Loucy (cell line): ENCODE measurements at regions not wholly inside any gene's neighbourhood (a gene's known extent, or its start where the extent isn't known, plus 50 kb on each side); places are given as distances from the start of the nearest gene placed in this dataset.

Experiments
- H2AFZ ChIP-seq: fragments of 200-600 bp; sonication (generic); 2 replicates; pipeline ENCODE4 v1.6.0; 2016; ENCODE audit warnings: antibody characterized with exemption, mild to moderate bottlenecking, low read length, moderate library complexity
- H3F3A ChIP-seq: fragments of 200-600 bp; 2 replicates; pipeline ENCODE4 v1.6.0; 2016; ENCODE audit warnings: antibody characterized with exemption, low read depth, mild to moderate bottlenecking
- H3K27me3 ChIP-seq: fragments of 200-600 bp; sonication (generic); 2 replicates; pipeline ENCODE4 v1.6.1; 2014; ENCODE audit warnings: low read length, mild to moderate bottlenecking; ENCODE audit not compliant: insufficient read depth, poor library complexity, severe bottlenecking
- H3K36me3 ChIP-seq: fragments of 200-600 bp; sonication (generic); 2 replicates; pipeline ENCODE4 v1.6.1; 2016; ENCODE audit warnings: low read length; ENCODE audit not compliant: insufficient read depth
- H3K4me1 ChIP-seq: fragments of 200-600 bp; sonication (generic); 2 replicates; pipeline ENCODE4 v1.5.1; 2014; ENCODE audit warnings: low read length, mild to moderate bottlenecking; ENCODE audit not compliant: insufficient read depth, poor library complexity, severe bottlenecking
- H3K4me2 ChIP-seq: fragments of 200-600 bp; sonication (generic); 2 replicates; pipeline ENCODE4 v1.6.0; 2014; ENCODE audit warnings: antibody characterized with exemption, low read length, low read depth, mild to moderate bottlenecking; ENCODE audit not compliant: poor library complexity, severe bottlenecking
- H3K4me3 ChIP-seq: fragments of 200-600 bp; sonication (generic); 2 replicates; pipeline ENCODE4 v1.5.1; 2014; ENCODE audit warnings: low read length, mild to moderate bottlenecking, mixed read lengths; ENCODE audit not compliant: poor library complexity, severe bottlenecking
- H3K79me2 ChIP-seq: fragments of 200-600 bp; sonication (generic); 2 replicates; pipeline ENCODE4 v1.6.1; 2014; ENCODE audit warnings: low read length; ENCODE audit not compliant: insufficient read depth
- H3K9ac ChIP-seq: fragments of 200-600 bp; sonication (generic); 2 replicates; pipeline ENCODE4 v1.6.0; 2014; ENCODE audit warnings: mild to moderate bottlenecking, low read depth, low read length, moderate library complexity; ENCODE audit not compliant: poor library complexity, severe bottlenecking
- H3K9me2 ChIP-seq: fragments of 200-600 bp; sonication (generic); replicated peaks from 2 replicates; pipeline ENCODE4 v1.6.1; 2016; ENCODE audit warnings: low read depth, low read length, mixed read lengths
- H3K9me3 ChIP-seq: fragments of 200-600 bp; sonication (generic); 2 replicates; pipeline ENCODE4 v1.6.1; 2014; ENCODE audit warnings: mild to moderate bottlenecking, antibody characterized with exemption, low read length, low read depth; ENCODE audit not compliant: insufficient read depth
- H4K20me1 ChIP-seq: fragments of 200-600 bp; sonication (generic); 2 replicates; pipeline ENCODE4 v1.6.0; 2014; ENCODE audit warnings: antibody characterized with exemption, low read length, mild to moderate bottlenecking; ENCODE audit not compliant: insufficient read depth, poor library complexity, severe bottlenecking
- EZH2phosphoT487 ChIP-seq: fragments of 200-600 bp; IDR thresholded peaks from 2 replicates; pipeline ENCODE4 v1.6.1; 2018; ENCODE audit warnings: antibody characterized with exemption, mild to moderate bottlenecking, moderate library complexity, borderline replicate concordance
- TF ChIP-seq, protein P1 (sequence below): fragments of 200-600 bp; sonication (generic); conservative IDR thresholded peaks from 2 replicates; pipeline ENCODE4 v1.5.1; 2014; ENCODE audit warnings: mild to moderate bottlenecking, antibody characterized with exemption, low read length

GRCh38 chr4:79235095-79235494, 90.8 kb downstream of the NAA11 start:
- Histone ChIP-seq H3K9ac (no peak overlapping the region), H3K27me3 (no peaks in the 10 kb centered on the region), H3K9me3 (no peaks in the 10 kb centered on the region), H2AFZ (no peak overlapping the region), H3K4me2 (no peak overlapping the region), H3K4me3 (no peak overlapping the region), H3K79me2 (no peaks in the 10 kb centered on the region), H3K4me1 (no peaks in the 10 kb centered on the region), H4K20me1 (no peaks in the 10 kb centered on the region), H3F3A (no peaks in the 10 kb centered on the region), H3K9me2 (no peaks in the 10 kb centered on the region), H3K36me3 (no peaks in the 10 kb centered on the region)
- TF ChIP-seq, protein P1, sequence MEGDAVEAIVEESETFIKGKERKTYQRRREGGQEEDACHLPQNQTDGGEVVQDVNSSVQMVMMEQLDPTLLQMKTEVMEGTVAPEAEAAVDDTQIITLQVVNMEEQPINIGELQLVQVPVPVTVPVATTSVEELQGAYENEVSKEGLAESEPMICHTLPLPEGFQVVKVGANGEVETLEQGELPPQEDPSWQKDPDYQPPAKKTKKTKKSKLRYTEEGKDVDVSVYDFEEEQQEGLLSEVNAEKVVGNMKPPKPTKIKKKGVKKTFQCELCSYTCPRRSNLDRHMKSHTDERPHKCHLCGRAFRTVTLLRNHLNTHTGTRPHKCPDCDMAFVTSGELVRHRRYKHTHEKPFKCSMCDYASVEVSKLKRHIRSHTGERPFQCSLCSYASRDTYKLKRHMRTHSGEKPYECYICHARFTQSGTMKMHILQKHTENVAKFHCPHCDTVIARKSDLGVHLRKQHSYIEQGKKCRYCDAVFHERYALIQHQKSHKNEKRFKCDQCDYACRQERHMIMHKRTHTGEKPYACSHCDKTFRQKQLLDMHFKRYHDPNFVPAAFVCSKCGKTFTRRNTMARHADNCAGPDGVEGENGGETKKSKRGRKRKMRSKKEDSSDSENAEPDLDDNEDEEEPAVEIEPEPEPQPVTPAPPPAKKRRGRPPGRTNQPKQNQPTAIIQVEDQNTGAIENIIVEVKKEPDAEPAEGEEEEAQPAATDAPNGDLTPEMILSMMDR = no peak
- TF ChIP-seq EZH2phosphoT487 = no peak

DNA sequence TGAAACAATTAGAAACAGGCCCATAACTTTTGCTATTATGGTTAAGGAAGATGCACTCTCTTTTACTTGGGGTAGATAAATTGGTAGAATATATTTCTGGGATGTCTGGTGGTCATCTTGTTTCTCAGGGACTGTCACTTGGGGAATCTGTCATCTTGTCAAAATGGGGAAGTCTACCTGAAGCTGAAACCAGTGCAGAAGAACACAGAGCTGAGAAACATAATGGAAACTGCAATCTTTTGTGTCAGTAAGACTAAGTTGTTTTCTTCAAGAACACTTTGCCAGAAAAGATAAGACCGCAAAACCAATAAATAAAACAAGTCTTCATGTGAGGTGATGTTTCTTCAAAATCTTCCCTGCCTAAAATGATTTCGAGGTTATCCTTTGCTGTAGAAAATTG, 92.0 kb downstream of the NAA11 start:
- TF ChIP-seq EZH2phosphoT487 = no peak
- TF ChIP-seq, protein P1 = no peak
- Histone ChIP-seq H3K4me2 (no peak overlapping the region), H3K4me1 (no peaks in the 10 kb centered on the region)

DNA sequence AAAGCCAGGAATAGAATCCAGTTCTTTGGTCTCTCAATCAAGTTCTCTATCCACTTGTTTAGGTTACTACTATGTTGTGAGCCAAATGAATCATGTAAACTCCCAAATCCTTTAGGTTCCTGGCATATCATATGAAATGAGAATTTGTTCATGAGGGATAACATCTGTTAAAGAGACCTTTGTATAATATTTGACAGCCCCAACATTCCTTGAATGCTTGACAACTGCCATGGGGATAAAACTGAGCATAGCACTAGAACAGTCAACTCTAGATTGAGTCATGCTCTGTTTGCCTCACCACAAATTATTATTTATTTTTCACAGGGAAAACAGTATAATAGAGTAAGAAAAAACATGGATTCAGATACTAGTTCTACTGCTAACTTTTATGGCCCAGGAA, 93.3 kb downstream of the NAA11 start:
- no peaks in the 10 kb centered on the region for H4K20me1 ChIP-seq

More for the DNA sequence above, 92.0 kb downstream of the NAA11 start:
- Histone ChIP-seq H3K4me3 (no peak overlapping the region), H3F3A (no peaks in the 10 kb centered on the region), H3K9me3 (no peaks in the 10 kb centered on the region), H3K36me3 (no peaks in the 10 kb centered on the region), H3K27me3 (no peaks in the 10 kb centered on the region), H4K20me1 (no peaks in the 10 kb centered on the region), H2AFZ (no peak overlapping the region), H3K9me2 (no peaks in the 10 kb centered on the region), H3K9ac (no peak overlapping the region), H3K79me2 (no peaks in the 10 kb centered on the region)

More for the DNA sequence above, 93.3 kb downstream of the NAA11 start:
- Histone ChIP-seq H3K9me2 (no peaks in the 10 kb centered on the region), H3F3A (no peaks in the 10 kb centered on the region), H3K9me3 (0 out of 2 replicates have a peak, but pooled peaks cover 2% of the 10 kb centered on the region), H3K36me3 (no peaks in the 10 kb centered on the region), H3K4me2 (no peak overlapping the region), H3K27me3 (no peaks in the 10 kb centered on the region), H2AFZ (no peak overlapping the region), H3K4me1 (no peaks in the 10 kb centered on the region), H3K79me2 (no peaks in the 10 kb centered on the region), H3K9ac (no peak overlapping the region), H3K4me3 (no peak overlapping the region)
- no peak for TF ChIP-seq EZH2phosphoT487
- TF ChIP-seq, protein P1 = no peak
